ENCODE measurements at regions not wholly inside any gene's neighbourhood (a gene's known extent, or its start where the extent isn't known, plus 50 kb on each side); places are given as distances from the start of the nearest gene placed in this dataset.
"Not testable (repeated sequence)": the region's sequence is repeated elsewhere in the genome, so short reads cannot be mapped to it uniquely, and the experiment has no call there.

DNA sequence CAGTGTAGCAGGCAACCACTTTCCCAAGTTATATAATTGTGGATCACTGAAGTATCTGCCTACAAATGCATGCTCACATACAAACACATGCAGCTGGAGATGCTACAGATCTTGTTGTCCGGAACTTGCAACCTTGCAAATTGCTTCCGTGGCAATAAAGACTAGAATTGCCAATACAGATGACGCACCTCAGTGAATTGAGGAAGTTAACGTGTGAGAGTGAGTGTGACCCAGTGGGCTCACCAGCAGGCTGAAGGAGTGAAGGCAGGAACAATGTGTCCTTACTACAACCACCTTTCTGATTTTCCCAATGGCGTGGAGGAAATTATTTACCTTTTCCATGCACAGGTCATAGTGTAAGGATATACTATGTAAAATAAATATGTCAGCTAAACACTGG is 89.4 kb upstream of the GRIP1 start:
- DNase-seq (ENCODE audit: low read depth in 3 of 3, low spot score in 2 of 3), result no peak

- no peak for DNase-seq (ENCODE audit: low read depth in 3 of 3, low spot score in 2 of 3)
Observed at GRCh38 chr12:66774929-66775328, 96.1 kb upstream of the GRIP1 start.

DNA sequence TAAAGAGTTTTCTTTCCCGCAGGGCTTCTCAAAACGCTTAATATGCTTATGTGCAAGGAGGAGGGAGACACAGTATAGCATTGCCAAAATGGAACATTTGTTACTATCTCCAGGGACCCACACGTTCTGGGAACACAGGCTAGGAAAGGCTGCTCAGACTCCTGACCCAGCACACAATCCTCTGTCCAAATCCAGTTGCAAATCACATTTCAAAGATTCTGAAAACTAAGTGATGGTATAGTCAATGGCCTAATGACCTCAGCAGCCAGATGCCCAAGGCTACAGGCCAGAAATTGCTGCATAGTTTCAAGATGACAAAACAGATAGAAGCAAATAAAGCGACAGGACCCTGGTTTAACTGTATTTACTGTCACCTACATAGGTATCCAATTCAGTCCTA is 97.0 kb upstream of the GRIP1 start:
- DNase-seq (ENCODE audit: low read depth in 3 of 3, low spot score in 2 of 3), result no peak

GRCh38 chr12:66776974-66777373 is 98.1 kb upstream of the GRIP1 start:
- DNase-seq (ENCODE audit: low read depth in 3 of 3, low spot score in 2 of 3), result no peak

GRCh38 chr12:66779466-66779865 is 100.6 kb upstream of the GRIP1 start:
- no peak for DNase-seq (ENCODE audit: low read depth in 3 of 3, low spot score in 2 of 3)

- DNase-seq (ENCODE audit: low read depth in 3 of 3, low spot score in 2 of 3), result no peak
Observed at GRCh38 chr12:66786531-66787308, 107.8 kb upstream of the GRIP1 start.

DNA sequence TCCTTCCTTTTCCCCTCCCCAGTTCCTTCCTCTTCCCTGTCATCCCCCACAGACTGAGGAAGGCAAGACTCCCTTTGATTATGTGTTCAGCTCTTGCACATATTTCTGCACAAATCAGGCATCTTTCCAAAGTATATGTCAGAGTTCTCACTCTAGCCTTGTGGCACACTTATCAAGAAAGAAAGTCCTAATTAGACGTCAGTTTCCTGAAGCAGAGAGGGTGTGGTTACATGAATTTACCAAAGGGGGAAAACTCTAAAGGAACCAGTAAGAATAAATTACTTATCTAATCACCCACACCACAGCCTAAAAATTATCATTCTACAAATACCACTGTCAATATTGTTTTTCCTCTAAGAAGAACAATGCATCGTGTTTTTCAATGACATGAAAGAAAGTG is 120.7 kb upstream of the GRIP1 start:
- DNase-seq (ENCODE audit: low read depth in 3 of 3, low spot score in 2 of 3), result no peak

- no peak for DNase-seq (ENCODE audit: low read depth in 3 of 3, low spot score in 2 of 3)
Observed at GRCh38 chr12:66800046-66800445, 121.2 kb upstream of the GRIP1 start.

DNA sequence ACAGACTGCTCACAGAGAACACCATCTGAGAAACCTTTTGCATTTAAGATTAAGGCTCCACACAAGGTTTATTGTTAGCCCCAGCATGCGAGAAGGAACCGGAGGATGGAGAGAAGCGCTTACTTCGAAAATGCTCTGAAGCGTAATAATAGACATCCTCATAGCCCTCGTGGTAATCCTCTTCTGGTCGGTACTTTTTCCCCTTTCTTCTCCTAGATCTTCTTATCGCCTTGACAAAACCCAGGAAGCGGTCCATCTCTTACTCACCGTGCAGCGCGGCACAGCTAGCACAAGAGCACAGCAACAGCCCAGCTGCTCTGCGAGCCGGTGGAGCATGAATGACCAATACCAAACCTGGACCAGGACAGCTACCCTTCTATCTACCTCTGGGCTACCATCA is 125.1 kb upstream of the GRIP1 start:
- DNase-seq (ENCODE audit: low read depth in 3 of 3, low spot score in 2 of 3), result no peak

DNA sequence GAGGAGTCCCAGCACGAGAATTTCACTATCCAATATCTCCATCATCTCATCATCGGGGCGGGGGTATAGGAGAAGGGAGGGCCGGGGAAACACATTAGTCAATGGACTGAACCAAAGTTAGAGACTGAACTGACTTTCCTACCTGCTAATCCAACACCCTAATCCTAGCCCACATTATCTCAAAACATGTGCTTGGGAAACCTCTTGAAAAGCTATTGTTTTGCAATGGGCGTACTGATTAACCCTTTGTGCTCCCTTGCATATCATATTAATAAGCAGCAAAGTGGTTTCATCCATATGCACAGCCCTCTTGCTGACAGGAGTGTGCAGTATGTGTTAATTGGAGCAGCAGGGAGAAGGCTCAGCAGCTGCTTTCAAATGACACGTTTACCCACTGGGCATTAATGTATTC is 125.7 kb upstream of the GRIP1 start:
- DNase-seq (ENCODE audit: low read depth in 3 of 3, low spot score in 2 of 3), result no peak

DNA sequence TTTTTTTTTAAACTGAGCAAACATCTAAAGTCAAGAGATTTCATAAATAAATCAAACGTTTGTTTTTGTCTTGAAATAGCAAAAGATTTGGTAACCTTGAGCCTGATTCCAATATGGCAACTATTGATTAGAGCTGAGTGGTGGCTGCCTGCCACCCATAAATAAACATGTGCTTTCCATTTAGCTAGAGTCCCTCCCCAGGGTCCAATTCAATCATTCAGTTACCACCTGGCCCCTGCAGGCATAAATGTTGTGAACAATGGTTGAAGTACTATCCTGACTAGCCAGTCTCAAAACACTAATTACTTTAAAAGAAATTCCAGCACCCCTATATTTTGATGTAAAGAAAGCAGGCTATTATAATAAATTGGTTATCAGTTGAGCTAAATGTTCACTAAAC is 129.7 kb upstream of the GRIP1 start:
- no peak for DNase-seq (ENCODE audit: low read depth in 3 of 3, low spot score in 2 of 3)

GRCh38 chr12:66813137-66813892 is 134.4 kb upstream of the GRIP1 start:
- no peak for DNase-seq (ENCODE audit: low read depth in 3 of 3, low spot score in 2 of 3)

DNA sequence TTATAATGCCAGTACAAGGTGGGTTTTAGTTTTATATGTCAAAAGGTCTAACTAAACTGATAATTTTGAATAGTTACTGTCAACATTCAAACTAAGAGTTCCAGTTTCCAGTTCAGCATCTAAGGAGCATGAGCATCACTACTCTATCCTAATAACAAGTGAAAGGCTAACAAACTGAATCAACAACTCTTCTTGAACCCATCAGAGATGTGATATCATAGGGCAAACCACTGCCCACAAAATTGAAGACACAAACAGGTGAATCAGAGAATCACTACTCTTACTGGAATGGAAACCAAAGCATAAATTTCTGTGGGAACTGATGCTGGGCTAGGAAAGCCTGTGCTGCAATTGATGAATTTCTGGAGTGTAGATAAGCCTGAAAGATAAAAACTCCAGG is 140.7 kb upstream of the GRIP1 start:
- DNase-seq (ENCODE audit: low read depth in 3 of 3, low spot score in 2 of 3), result no peak

- no peak for DNase-seq (ENCODE audit: low read depth in 3 of 3, low spot score in 2 of 3)
Observed at GRCh38 chr12:66822961-66823360, 144.1 kb upstream of the GRIP1 start.

DNA sequence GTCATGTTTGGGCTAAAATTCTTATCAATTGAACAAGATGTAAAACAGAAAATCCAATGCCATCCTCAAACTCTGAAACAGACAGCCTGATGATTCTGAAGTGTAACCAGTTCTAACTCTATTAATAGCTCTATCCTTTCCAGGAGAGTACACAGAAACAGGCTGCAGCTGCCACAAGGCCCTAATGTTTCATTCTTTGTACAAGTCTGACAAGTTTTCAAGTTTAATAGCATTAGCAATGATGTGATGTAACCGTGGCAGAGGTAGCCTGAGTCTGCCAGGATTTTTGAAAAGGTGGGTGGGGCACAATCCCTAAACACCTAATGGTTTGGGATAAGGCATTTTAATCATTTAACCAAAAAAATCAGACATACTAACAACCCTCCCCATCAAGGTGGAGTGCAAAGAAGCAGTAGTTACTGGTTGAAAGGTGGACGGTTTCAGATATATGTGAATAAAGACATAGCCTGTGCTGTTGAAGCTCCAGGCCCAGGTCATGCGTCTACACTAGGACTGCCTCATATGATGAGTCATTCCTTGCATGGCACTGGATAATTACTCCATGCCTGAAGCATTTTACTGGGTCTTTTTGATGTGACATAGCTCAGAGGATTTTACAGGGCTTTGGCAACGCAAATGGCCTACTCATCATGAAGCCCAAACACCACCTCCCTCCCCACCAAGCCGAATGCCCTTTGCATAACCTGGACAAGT is 145.1 kb upstream of the GRIP1 start:
- DNase-seq (ENCODE audit: low read depth in 3 of 3, low spot score in 2 of 3), result no peak

- DNase-seq (ENCODE audit: low read depth in 3 of 3, low spot score in 2 of 3), result not testable (repeated sequence)
Observed at GRCh38 chr12:66825921-66826320, 147.0 kb upstream of the GRIP1 start.

- DNase-seq (ENCODE audit: low read depth in 3 of 3, low spot score in 2 of 3), result no peak
Observed at GRCh38 chr12:66829660-66830325, 150.9 kb upstream of the GRIP1 start.

- no peak for DNase-seq (ENCODE audit: low read depth in 3 of 3, low spot score in 2 of 3)
Observed at GRCh38 chr12:66831495-66831894, 152.6 kb upstream of the GRIP1 start.

GRCh38 chr12:66832997-66833396 is 154.1 kb upstream of the GRIP1 start:
- no peak for DNase-seq (ENCODE audit: low read depth in 3 of 3, low spot score in 2 of 3)

- no peak for DNase-seq (ENCODE audit: low read depth in 3 of 3, low spot score in 2 of 3)
Observed at GRCh38 chr12:66836623-66837310, 157.9 kb upstream of the GRIP1 start.

GRCh38 chr12:66837311-66837627 is 158.4 kb upstream of the GRIP1 start:
- no peak for DNase-seq (ENCODE audit: low read depth in 3 of 3, low spot score in 2 of 3)
